Coronary artery (tissue), 2 donors: ENCODE measurements at regions not wholly inside any gene's neighbourhood (a gene's known extent, or its start where the extent isn't known, plus 50 kb on each side); places are given as distances from the start of the nearest gene placed in this dataset.

Experiments used
- DNase-seq: peaks from one replicate; pipeline ENCODE4 v3.0.0-alpha.2; 2017; ENCODE audit warnings: low spot score
- H3K27ac ChIP-seq, 2 donors: fragments of 200-600 bp; sonication (generic); one replicate each; pipeline ENCODE4 v1.5.1; 2016 to 2019
- H3K4me3 ChIP-seq: fragments of 200-600 bp; sonication (generic); 2 replicates; pipeline ENCODE4 v1.5.1; 2016; ENCODE audit warnings: mild to moderate bottlenecking, moderate library complexity
- CTCF ChIP-seq: fragments of 200-600 bp; sonication (generic); IDR thresholded peaks from one replicate; pipeline ENCODE4 v1.5.1; 2019; ENCODE audit warnings: antibody characterized with exemption

GRCh38 chr18:38421872-38422615, 856.4 kb upstream of the CELF4 start:
- H3K4me3 ChIP-seq: no peak overlapping the region
- H3K27ac ChIP-seq: no peak overlapping the region
- no peak for DNase-seq
- no peak for TF ChIP-seq CTCF

DNA sequence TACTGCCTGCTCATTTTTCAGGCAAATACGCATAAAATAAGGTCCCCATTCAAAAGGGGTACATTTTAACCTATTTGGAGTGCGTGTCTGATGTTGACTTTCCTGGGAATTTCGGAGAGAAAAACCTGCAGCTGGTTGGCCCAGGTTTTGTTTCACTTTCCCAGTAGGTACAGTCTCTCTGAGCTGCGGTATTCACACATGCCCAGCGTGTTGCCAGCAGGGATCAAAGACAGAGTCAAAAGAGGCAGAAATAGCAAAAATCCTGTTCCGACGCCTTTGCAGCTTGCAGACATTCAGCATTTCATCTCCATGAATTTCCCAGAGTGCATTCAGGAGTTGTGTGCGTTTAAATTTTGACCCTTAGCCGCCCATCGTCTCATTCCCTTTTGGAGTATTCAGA, 855.4 kb upstream of the CELF4 start:
- TF ChIP-seq CTCF: no peak
- no peak for DNase-seq
- Histone ChIP-seq H3K4me3 (no peak overlapping the region), H3K27ac (no peak overlapping the region)

GRCh38 chr18:38420611-38421010, 855.0 kb upstream of the CELF4 start:
- DNase-seq: no peak
- no peak overlapping the region for H3K27ac ChIP-seq
- TF ChIP-seq CTCF: no peak
- no peak overlapping the region for H3K4me3 ChIP-seq

DNA sequence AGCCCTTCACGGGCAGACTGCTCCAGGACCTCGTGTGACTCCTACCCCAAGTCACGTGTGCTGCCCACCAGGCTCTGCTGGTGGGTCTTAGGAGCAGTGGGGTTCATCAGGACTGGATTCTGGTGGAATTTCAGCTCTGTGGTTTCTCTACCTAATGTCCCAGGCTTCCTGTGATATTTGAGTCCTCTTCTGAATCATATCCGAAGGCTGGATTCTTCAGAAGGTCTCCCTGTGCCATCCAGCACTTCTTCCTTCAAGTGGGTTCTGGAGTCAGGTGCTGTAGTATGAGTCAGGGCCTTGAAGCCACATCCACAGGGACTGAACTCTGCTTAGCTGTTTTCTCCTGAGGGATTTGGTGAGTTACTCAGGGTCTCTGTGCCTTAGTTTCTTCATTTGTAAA, 850.2 kb upstream of the CELF4 start:
- Histone ChIP-seq H3K27ac (no peak overlapping the region), H3K4me3 (no peak overlapping the region)
- DNase-seq: no peak
- no peak for TF ChIP-seq CTCF

GRCh38 chr18:38413193-38413592, 847.6 kb upstream of the CELF4 start:
- DNase-seq: no peak
- no peak for TF ChIP-seq CTCF
- Histone ChIP-seq H3K27ac (no peak overlapping the region), H3K4me3 (no peak overlapping the region)

- TF ChIP-seq CTCF: no peak
- Histone ChIP-seq H3K27ac (no peak overlapping the region), H3K4me3 (no peak overlapping the region)
- no peak for DNase-seq
Measured at GRCh38 chr18:38406607-38407006, 841.0 kb upstream of the CELF4 start.

DNA sequence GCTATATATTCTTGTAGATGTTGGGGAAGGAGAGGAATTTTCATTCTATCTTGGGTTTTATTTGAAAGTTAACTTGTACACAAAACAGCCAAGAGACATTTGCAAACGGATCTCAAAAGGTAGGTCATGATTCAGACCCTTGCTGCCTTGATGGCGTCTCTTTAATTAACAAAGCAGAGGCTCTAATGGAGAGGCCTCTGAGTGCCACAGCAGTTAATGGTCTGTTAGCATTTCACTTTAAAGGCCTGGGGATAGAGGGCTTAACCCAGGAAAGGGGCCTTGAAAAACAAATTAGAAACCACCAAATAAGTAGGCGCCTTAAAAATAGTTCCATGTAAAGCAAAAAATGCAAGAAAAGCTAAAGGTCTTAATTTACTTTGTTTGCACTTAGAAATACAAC, 836.9 kb upstream of the CELF4 start:
- no peak overlapping the region for H3K27ac ChIP-seq
- DNase-seq: no peak
- TF ChIP-seq CTCF: no peak
- no peak overlapping the region for H3K4me3 ChIP-seq
